ENCODE measurements at regions not wholly inside any gene's neighbourhood (a gene's known extent, or its start where the extent isn't known, plus 50 kb on each side); places are given as distances from the start of the nearest gene placed in this dataset.

DNA sequence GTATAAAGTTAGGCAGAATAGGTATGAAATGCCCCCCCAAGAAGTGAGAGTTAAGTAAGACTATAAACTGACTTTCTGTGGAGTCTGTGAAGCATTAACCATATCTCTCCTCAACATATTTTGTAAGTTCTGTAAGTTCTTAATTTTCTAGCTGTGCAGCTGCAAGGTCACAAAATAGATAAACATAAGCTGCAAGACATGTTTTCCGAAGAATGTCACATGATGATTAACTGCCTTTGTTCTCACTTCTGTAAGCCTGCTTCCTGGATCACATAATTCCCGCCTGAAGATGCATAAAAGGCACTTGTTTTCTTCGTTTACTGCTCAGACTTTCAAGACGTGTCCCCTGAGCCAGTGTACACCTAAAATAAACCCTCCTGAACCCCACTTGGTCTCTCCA lies 292.9 kb upstream of the AMELY start:
- no peak for DNase-seq (ENCODE audit: low spot score)

DNA sequence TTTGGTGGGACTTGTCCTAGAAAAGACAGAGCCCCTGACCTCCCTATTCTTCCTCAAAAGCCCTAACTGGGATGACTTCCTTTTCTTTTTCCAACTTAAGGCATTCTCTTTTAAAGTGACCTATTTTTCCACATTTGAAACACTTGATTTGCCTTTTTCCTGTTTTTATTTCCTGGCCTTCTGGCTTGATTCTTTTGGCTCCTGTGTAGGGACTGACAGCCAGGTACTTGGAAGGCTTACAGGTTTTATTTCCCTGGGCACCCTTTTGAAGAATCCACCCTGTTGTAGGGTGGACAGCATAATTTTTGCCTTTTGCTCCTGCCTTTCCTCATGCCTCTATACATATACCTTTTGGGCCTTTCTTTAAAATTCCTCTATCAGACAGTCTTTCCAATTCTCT lies 271.0 kb upstream of the AMELY start:
- no peak for DNase-seq (ENCODE audit: low spot score)

DNA sequence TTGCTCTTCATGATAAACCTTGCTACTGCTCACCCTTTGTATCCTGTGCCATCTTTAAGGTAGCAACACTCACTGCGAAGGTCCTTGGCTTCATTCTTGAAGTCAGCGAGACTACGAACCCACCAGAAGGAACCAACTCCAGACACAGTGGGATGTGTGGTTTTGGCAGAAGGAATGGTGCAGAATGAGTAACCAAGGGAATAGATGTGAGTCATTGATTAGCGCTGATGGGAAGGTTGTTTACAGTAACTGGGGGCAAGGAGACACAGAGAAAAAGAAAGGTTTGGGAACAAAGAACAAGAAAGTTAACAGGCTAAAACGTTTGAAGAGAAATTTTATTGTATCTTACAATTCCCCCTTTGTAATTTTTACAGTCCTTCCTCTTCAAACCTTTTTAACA lies 266.1 kb upstream of the AMELY start:
- DNase-seq (ENCODE audit: low spot score): no peak

DNA sequence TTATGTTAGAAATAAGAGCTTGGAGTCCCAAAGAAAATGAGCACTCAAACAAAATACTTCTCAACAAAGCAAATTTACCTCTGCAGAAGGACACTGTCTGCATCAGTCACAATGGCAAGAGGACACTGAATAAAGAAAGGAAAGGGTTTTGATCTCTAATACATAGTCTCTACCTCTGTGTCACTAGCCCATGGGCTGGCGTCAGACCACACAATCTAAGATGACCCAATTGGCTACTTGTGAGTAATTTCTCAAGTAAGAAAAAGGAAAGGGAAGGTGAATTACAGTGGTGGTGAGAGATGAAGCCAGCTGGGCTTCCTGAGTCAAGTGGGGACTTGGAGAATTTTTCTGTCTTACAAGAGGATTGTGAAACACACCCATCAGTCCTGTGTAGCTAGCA lies 257.9 kb upstream of the AMELY start:
- DNase-seq (ENCODE audit: low spot score): no peak

DNA sequence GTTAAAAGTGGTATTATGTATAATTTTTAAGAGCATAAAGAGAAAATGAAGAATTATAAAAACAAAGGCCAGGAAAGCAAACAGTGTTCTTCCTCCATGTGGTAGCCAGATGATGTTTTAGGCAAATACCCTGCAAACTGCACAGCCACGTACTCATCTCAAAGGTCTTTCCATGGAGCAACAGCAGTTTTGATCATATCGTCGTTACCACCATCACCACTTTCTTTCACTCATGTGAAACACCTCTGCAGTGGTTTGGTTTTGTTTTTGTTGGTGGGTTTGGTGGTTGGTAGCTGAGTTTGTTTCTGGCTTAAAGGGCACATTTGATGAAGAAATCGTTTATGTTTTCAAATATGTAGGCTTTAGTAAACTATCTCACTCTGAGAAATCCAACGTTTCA lies 229.9 kb upstream of the AMELY start:
- no peak for DNase-seq (ENCODE audit: low spot score)
